Sciatic nerve (tissue), 2 donors: ENCODE measurements at regions not wholly inside any gene's neighbourhood (a gene's known extent, or its start where the extent isn't known, plus 50 kb on each side); places are given as distances from the start of the nearest gene placed in this dataset.
A peak's percentile ranks its signal among the peaks of the same experiment; 100 is the strongest.
"Not testable (repeated sequence)": the region's sequence is repeated elsewhere in the genome, so short reads cannot be mapped to it uniquely, and the experiment has no call there.

Source experiments
- ATAC-seq: fragments of 200-7000 bp; cut with Tn5 transposase; one replicate; pipeline ENCODE4 v1.9.1; 2020; ENCODE audit warnings: mild to moderate bottlenecking, moderate library complexity
- DNase-seq: peaks from one replicate; pipeline ENCODE4 v3.0.0-alpha.2; 2020; ENCODE audit warnings: low spot score
- intact Hi-C: fragments of 100-400 bp; cut with DNase I; formaldehyde crosslinking; loops from one replicate; pipeline ENCODE4 v1.14.2; 2022
- donor health status: DM: no; HTN: no; CAD: no.
- donor health status: DM: no; HTN: no; CAD: no.

GRCh38 chr6:138652824-138653223 lies 120.7 kb upstream of the CCDC28A start:
- intact Hi-C loops: no loop called here
- no peak for ATAC-seq
- no peak for DNase-seq

GRCh38 chr6:138653435-138653834 lies 120.1 kb upstream of the CCDC28A start:
- DNase-seq (no peak), ATAC-seq (no peak)
- intact Hi-C loops: no loop called here

- DNase-seq: no peak
- ATAC-seq: no peak
- intact Hi-C loops: no loop called here
Observed at GRCh38 chr6:138654715-138655634, 118.6 kb upstream of the CCDC28A start.

- ATAC-seq (no peak), DNase-seq (no peak)
- intact Hi-C loops: no loop called here
Observed at GRCh38 chr6:138655828-138656227, 117.7 kb upstream of the CCDC28A start.

- intact Hi-C loops: no loop called here
- DNase-seq (no peak), ATAC-seq (no peak)
Observed at GRCh38 chr6:138656364-138657064, 117.1 kb upstream of the CCDC28A start.

GRCh38 chr6:138657065-138657425 lies 116.5 kb upstream of the CCDC28A start:
- no peak for ATAC-seq
- no peak for DNase-seq
- intact Hi-C loops: no loop called here

GRCh38 chr6:138659998-138660397 lies 113.6 kb upstream of the CCDC28A start:
- DNase-seq (no peak), ATAC-seq (no peak)
- intact Hi-C loops: no loop called here

GRCh38 chr6:138662471-138662870 lies 111.1 kb upstream of the CCDC28A start:
- no peak for DNase-seq
- intact Hi-C loops: no loop called here
- ATAC-seq: no peak

- intact Hi-C loops: no loop called here
- DNase-seq (no peak), ATAC-seq (no peak)
Observed at GRCh38 chr6:138663892-138664291, 109.7 kb upstream of the CCDC28A start.

- intact Hi-C loops: no loop called here
- no peak for ATAC-seq
- no peak for DNase-seq
Observed at GRCh38 chr6:138664745-138665144, 108.8 kb upstream of the CCDC28A start.

- no peak for ATAC-seq
- intact Hi-C loops: no loop called here
- no peak for DNase-seq
Observed at GRCh38 chr6:138666636-138667035, 106.9 kb upstream of the CCDC28A start.

- DNase-seq (no peak), ATAC-seq (no peak)
- intact Hi-C loops: no loop called here
Observed at GRCh38 chr6:138667408-138667807, 106.2 kb upstream of the CCDC28A start.

GRCh38 chr6:138671351-138671750 lies 102.2 kb upstream of the CCDC28A start:
- no peak for ATAC-seq
- no peak for DNase-seq
- intact Hi-C loops: no loop called here

GRCh38 chr6:138673346-138674014 lies 100.1 kb upstream of the CCDC28A start:
- intact Hi-C loops: no loop called here
- ATAC-seq: peak; percentile 51

GRCh38 chr6:138674444-138674843 lies 99.1 kb upstream of the CCDC28A start:
- DNase-seq, intact Hi-C loops, ATAC-seq: not testable (repeated sequence)

More at GRCh38 chr6:138673346-138674014, 100.1 kb upstream of the CCDC28A start:
- no peak for DNase-seq

GRCh38 chr6:138677538-138677937 lies 96.0 kb upstream of the CCDC28A start:
- no peak for DNase-seq
- peak; percentile 15 for ATAC-seq
- intact Hi-C loops: no loop called here

GRCh38 chr6:138678168-138678567 lies 95.4 kb upstream of the CCDC28A start:
- intact Hi-C loops: no loop called here
- DNase-seq: no peak
- no peak for ATAC-seq

GRCh38 chr6:138680085-138680484 lies 93.5 kb upstream of the CCDC28A start:
- DNase-seq (no peak), ATAC-seq (no peak)
- intact Hi-C loops: no loop called here

GRCh38 chr6:138681627-138682026 lies 91.9 kb upstream of the CCDC28A start:
- intact Hi-C loops: no loop called here
- ATAC-seq: no peak
- DNase-seq: no peak
